ENCODE measurements at regions not wholly inside any gene's neighbourhood (a gene's known extent, or its start where the extent isn't known, plus 50 kb on each side); places are given as distances from the start of the nearest gene placed in this dataset.

GRCh38 chr13:107348471-107348870 lies 780.5 kb upstream of the ARGLU1 start:
- DNase-seq (ENCODE audit: low read depth), result no peak
- no peak for TF ChIP-seq CTCF (IDR thresholded peaks at IDR 0.05; ENCODE audit: control insufficient read depth, extremely low read depth, insufficient read depth)

GRCh38 chr13:107347641-107348369 lies 779.9 kb upstream of the ARGLU1 start:
- no peak for DNase-seq (ENCODE audit: low read depth)
- TF ChIP-seq CTCF (IDR thresholded peaks at IDR 0.05; ENCODE audit: control insufficient read depth, extremely low read depth, insufficient read depth), result no peak
- H3K4me3 ChIP-seq (ENCODE audit: low read depth, low read length), result no peak overlapping the region

More at GRCh38 chr13:107348471-107348870, 780.5 kb upstream of the ARGLU1 start:
- no peak overlapping the region for H3K4me3 ChIP-seq (ENCODE audit: low read depth, low read length)

- TF ChIP-seq CTCF (IDR thresholded peaks at IDR 0.05; ENCODE audit: control insufficient read depth, extremely low read depth, insufficient read depth), result no peak
- no peak overlapping the region for H3K4me3 ChIP-seq (ENCODE audit: low read depth, low read length)
- DNase-seq (ENCODE audit: low read depth), result no peak
Measured at GRCh38 chr13:107342747-107343146, 774.8 kb upstream of the ARGLU1 start.

- DNase-seq (ENCODE audit: low read depth), result no peak
- H3K4me3 ChIP-seq (ENCODE audit: low read depth, low read length), result no peak overlapping the region
- TF ChIP-seq CTCF (IDR thresholded peaks at IDR 0.05; ENCODE audit: control insufficient read depth, extremely low read depth, insufficient read depth), result no peak
Measured at GRCh38 chr13:107339209-107339608, 771.3 kb upstream of the ARGLU1 start.

- no peak for TF ChIP-seq CTCF (IDR thresholded peaks at IDR 0.05; ENCODE audit: control insufficient read depth, extremely low read depth, insufficient read depth)
- no peak overlapping the region for H3K4me3 ChIP-seq (ENCODE audit: low read depth, low read length)
- DNase-seq (ENCODE audit: low read depth), result no peak
Measured at GRCh38 chr13:107332188-107332587, 764.3 kb upstream of the ARGLU1 start.

GRCh38 chr13:107331359-107331758 lies 763.4 kb upstream of the ARGLU1 start:
- no peak overlapping the region for H3K4me3 ChIP-seq (ENCODE audit: low read depth, low read length)
- no peak for DNase-seq (ENCODE audit: low read depth)
- no peak for TF ChIP-seq CTCF (IDR thresholded peaks at IDR 0.05; ENCODE audit: control insufficient read depth, extremely low read depth, insufficient read depth)

- TF ChIP-seq CTCF (IDR thresholded peaks at IDR 0.05; ENCODE audit: control insufficient read depth, extremely low read depth, insufficient read depth), result no peak
Measured at GRCh38 chr13:107330484-107330883, 762.5 kb upstream of the ARGLU1 start.

More at GRCh38 chr13:107330484-107330883, 762.5 kb upstream of the ARGLU1 start:
- H3K4me3 ChIP-seq (ENCODE audit: low read depth, low read length), result no peak overlapping the region
- DNase-seq (ENCODE audit: low read depth), result no peak

Measured in LNCaP clone FGC (cell line).